HG02973 (cell line): ENCODE measurements at regions not wholly inside any gene's neighbourhood (a gene's known extent, or its start where the extent isn't known, plus 50 kb on each side); places are given as distances from the start of the nearest gene placed in this dataset.

Source experiments
- ATAC-seq: cut with Tn5 transposase; IDR thresholded peaks from one replicate; pipeline ENCODE4 v1.9.1; 2021; ENCODE audit warnings: moderate library complexity; ENCODE audit not compliant: unreplicated experiment

DNA sequence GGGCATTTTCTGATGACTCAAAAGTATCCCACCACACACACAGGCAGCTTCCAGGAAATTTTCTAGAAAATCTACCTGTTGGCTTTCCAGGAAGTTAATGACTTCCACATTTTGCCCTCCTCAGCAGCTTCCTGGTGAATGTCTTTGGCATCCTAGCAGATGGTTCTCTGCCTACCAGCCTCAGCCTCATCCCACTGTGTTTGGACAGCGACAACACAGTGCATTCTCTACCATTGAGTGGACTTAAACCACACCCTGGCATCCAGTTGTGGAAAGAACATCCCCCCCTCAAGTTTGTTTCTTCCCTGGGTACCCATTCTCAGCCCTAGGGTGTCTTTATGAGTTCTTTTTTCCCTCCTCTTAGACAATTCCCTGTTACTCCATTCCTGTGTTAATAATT is 50.8 kb upstream of the GADL1 start:
- ATAC-seq = no peak

DNA sequence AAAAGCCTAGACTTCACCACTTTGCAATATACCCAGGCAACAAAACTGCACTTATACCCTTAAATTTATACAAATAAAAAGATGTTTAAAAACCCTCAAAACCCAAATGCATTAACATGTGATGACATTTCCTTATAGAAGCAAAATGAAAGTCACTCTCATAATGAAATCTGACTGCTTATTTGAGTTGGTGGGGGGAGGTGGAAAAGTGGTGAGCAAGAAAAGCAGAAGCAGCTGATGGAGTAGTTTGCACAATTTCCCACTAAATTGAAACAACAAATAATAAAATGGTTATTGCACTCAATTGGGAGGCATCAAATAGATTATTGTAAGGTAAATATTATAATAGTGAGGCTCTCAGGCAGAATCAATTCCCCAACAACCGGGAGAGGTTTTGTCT is 54.0 kb upstream of the GADL1 start:
- no peak for ATAC-seq

DNA sequence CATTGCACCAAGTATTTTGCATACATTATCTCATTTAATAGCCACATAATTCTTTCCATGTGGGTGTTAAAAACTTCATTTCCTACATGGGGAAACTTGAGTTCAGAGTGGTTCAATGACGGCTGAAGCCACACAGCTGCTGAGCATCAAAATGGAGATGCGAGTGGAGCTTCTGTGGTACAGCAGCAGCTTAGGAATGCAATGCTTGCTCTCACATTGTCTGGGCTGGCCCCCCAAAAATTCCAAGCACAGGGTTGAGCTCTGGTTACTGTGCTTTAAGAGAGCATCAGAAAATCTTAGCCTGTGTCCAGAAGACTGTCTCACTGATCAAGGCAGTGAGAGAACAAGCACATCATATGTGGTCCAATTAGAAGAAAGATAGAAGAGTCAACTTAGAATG is 57.4 kb upstream of the GADL1 start:
- ATAC-seq = no peak

GRCh38 chr3:30952786-30953185 is 58.3 kb upstream of the GADL1 start:
- ATAC-seq = no peak

DNA sequence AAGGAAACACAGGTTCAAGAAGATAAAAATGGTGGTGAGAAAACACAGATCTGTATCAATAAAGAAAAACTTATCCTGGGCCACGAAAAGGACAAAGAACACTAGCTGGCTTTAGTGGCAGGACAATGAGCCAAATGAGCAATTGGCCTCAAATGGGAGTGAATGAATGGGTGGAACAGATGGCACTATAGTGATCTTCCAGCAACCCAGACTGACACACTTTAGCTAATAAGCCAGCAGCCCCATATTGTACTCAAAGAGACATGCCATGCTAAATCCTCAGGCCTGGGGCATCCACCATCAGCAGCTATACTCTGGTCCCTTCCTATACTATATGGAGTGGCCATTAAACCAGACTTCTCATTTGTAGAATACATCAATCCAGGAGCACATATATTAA is 60.0 kb upstream of the GADL1 start:
- ATAC-seq = no peak

- ATAC-seq = no peak
These were observed 67.6 kb upstream of the GADL1 start for GRCh38 chr3:30962084-30962483.

DNA sequence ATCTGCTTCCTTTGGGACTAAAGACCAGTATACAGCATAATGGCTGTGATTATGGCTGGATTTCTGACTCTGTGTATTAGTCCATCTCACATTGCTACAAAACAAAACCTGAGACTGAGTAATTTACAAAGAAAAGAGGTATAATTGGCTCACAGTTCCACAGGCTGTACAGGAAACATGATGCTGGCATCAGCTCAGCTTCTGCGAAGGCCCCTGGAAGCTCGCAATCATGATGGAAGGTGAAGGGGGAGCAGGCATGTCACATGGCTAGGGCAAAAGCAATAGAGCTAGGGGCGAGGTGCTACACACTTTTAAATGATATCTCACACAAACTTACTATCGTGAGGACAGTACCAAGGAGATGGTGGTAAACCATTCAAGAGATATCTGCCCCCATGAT is 68.0 kb upstream of the GADL1 start:
- ATAC-seq = no peak

GRCh38 chr3:30963223-30963722 is 68.8 kb upstream of the GADL1 start:
- ATAC-seq = no peak

GRCh38 chr3:30964612-30965011 is 70.2 kb upstream of the GADL1 start:
- ATAC-seq = peak; percentile 95

GRCh38 chr3:30966896-30967295 is 72.4 kb upstream of the GADL1 start:
- no peak for ATAC-seq

- no peak for ATAC-seq
These were observed 75.7 kb upstream of the GADL1 start for GRCh38 chr3:30970183-30970582.

GRCh38 chr3:30972449-30972848 is 78.0 kb upstream of the GADL1 start:
- ATAC-seq = no peak

DNA sequence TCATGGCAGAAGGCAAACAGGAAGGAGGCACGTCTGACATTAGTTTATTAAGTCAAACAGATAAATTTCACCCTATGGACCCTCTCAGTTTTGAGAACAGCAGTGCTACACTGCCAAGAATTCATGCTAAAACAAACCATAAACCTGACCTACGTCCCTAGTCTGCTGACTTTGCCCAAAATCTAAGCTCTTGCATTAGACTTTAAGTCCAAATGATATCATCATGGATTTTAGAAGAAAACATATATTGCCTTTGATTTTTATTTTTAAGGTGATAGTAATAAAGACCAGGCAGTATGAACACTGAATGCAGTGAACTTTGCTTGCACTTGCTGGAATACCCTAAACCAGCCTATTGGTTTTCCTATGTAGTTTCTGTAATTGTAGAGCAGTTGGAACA is 79.6 kb upstream of the GADL1 start:
- no peak for ATAC-seq

GRCh38 chr3:30977592-30977991 is 83.1 kb upstream of the GADL1 start:
- ATAC-seq = peak; percentile 46

- ATAC-seq = no peak
These were observed 86.5 kb upstream of the GADL1 start for GRCh38 chr3:30980993-30981392.

DNA sequence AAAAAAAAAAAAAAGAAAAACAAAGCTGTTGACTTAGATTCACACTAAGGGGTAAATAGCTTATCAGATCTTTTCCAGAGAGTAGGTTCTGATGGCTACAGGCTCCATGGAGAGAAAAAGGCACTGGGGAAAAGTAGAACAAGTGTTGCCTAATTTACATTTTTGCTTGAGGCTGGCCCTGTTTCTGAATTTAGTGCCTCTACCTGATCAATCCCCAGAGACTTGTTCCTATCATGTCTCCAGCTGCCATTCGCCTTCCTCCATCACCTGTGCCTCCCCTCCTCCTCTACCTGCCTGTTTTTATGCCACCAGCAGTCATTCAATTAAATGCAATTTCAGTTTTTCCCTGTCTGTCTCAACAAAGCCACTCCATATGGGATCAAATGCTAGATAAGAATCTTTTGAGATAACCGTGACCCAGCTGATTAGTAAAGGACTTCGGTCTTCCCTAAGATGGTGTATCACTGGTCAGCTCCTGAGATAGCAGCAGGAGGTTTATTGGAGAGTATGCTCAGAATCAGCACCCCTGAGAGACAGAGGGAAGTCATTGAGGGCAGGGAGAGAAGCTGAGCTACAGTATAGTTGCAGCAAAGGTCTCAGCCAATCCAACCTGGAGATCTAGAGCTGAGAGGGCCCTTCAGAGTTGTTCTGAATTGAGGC is 88.1 kb upstream of the GADL1 start:
- ATAC-seq = no peak

- no peak for ATAC-seq
These were observed 90.6 kb upstream of the GADL1 start for GRCh38 chr3:30984855-30985749.

DNA sequence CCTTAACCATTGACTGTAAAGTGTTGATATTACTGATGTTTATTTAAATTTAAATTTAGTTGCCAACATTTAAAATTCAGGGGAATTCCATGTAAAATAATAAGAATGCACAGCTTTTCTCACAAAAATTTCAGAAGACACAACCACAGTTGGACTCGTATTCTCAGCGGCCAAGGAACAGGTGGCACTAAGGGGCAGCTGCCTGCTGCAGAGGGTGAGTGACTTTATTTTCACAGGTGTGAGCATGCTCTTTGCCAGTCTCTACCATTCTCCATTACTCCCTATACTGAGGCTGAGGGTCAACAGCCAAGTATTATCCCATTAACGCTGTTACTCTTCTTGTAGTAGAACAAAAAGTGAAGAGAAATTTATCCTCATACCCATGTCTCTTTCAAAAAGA is 92.1 kb upstream of the GADL1 start:
- ATAC-seq = no peak

DNA sequence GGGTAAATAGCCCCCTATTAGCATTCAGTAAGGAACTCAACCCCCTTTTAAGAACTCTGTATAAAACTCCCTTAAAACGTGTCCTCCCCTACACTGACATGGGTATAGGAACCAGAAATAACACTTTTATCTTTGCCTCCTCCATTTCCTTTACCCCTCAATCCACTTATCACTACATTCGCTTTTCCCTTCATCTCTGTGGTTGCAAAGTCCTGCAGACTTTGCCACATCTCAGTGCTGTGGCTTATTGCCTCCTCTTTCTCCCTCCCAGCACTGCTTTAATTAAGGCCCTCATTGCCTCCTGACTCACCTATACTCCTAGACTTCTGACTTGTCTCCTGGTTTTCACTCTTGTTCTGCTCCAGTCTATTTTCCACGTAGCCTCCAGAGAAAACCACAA is 94.3 kb upstream of the GADL1 start:
- no peak for ATAC-seq

- no peak for ATAC-seq
These were observed 95.0 kb upstream of the GADL1 start for GRCh38 chr3:30989276-30990030.

DNA sequence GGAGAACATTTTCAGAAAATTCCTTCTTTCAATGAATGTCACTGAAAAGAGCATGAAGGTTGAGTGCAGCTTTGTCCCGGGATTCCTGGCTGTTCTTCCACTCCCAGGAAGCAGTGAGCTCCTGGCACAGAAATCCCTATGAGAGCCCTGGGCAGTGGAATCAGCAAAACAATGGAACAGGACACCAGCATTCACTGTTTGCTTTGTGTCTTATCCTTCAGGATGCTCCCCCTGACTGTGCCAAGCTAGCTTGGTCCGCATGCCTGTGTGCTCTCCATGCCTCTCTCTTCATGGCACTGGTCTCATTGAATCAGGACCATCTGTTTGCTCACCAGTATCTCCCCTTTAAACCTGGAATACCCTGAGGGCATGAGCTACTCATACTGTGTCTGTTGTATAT is 102.0 kb upstream of the GADL1 start:
- ATAC-seq = no peak

- peak; percentile 63 for ATAC-seq
These were observed 108.3 kb upstream of the GADL1 start for GRCh38 chr3:31002730-31003129.
